ENCODE measurements at regions not wholly inside any gene's neighbourhood (a gene's known extent, or its start where the extent isn't known, plus 50 kb on each side); places are given as distances from the start of the nearest gene placed in this dataset.

GRCh38 chr4:30535255-30535654, 184.9 kb upstream of the PCDH7 start (continued):
- no peak for TF ChIP-seq EGR1 (IDR thresholded peaks at IDR 0.05; ENCODE audit: low read depth)

DNA sequence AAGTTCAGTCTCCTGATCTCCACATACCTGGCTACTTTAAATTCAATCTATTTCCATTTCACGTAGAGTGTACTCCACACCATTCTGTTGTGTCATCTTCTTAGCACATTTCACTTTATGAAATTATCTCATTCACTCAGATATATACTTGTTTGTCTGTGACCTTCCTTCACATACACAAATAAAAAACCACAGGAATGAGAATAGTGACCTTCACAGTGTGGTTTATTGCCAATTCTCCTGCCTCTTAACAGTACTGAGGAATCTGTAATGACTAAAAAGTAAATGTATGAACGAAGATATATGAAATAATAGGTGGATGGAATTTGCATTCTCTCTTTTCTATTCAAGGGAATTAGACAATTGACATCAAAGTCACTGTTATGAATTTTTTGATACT, 183.9 kb upstream of the PCDH7 start:
- CTCF ChIA-PET = no interaction called here
- H3K9ac ChIP-seq (ENCODE audit: low read length) = no peak overlapping the region
- no peak for DNase-seq (ENCODE audit: low read depth, low spot score)
- TF ChIP-seq ELF1 (IDR thresholded peaks at IDR 0.05; ENCODE audit: borderline replicate concordance, low read depth) (no peak), YY1 (IDR thresholded peaks at IDR 0.05; ENCODE audit: extremely low read depth, insufficient replicate concordance, low read depth, low read length) (no peak), SIN3A (IDR thresholded peaks at IDR 0.05; ENCODE audit: low read depth) (no peak), EGR1 (IDR thresholded peaks at IDR 0.05; ENCODE audit: low read depth) (no peak), ZNF274 (IDR thresholded peaks at IDR 0.05; ENCODE audit: low read depth, low read length) (no peak), CEBPB (IDR thresholded peaks at IDR 0.05; ENCODE audit: low read depth) (no peak), POLR2A (IDR thresholded peaks at IDR 0.05; ENCODE audit: borderline replicate concordance, extremely low read depth, insufficient read depth, insufficient read length) (no peak), RAD21 (IDR thresholded peaks at IDR 0.05; ENCODE audit: low read depth) (no peak), EZH2 (IDR thresholded peaks at IDR 0.05) (no peak), FOSL1 (IDR thresholded peaks at IDR 0.05; ENCODE audit: low read depth) (no peak), EZH2phosphoT487 (IDR thresholded peaks at IDR 0.05; ENCODE audit: borderline replicate concordance) (no peak), JUND (IDR thresholded peaks at IDR 0.05) (no peak), CBX3 (IDR thresholded peaks at IDR 0.05; ENCODE audit: low read depth) (no peak), SP1 (IDR thresholded peaks at IDR 0.05; ENCODE audit: low read depth) (no peak)
- TF ChIP-seq, protein P1, sequence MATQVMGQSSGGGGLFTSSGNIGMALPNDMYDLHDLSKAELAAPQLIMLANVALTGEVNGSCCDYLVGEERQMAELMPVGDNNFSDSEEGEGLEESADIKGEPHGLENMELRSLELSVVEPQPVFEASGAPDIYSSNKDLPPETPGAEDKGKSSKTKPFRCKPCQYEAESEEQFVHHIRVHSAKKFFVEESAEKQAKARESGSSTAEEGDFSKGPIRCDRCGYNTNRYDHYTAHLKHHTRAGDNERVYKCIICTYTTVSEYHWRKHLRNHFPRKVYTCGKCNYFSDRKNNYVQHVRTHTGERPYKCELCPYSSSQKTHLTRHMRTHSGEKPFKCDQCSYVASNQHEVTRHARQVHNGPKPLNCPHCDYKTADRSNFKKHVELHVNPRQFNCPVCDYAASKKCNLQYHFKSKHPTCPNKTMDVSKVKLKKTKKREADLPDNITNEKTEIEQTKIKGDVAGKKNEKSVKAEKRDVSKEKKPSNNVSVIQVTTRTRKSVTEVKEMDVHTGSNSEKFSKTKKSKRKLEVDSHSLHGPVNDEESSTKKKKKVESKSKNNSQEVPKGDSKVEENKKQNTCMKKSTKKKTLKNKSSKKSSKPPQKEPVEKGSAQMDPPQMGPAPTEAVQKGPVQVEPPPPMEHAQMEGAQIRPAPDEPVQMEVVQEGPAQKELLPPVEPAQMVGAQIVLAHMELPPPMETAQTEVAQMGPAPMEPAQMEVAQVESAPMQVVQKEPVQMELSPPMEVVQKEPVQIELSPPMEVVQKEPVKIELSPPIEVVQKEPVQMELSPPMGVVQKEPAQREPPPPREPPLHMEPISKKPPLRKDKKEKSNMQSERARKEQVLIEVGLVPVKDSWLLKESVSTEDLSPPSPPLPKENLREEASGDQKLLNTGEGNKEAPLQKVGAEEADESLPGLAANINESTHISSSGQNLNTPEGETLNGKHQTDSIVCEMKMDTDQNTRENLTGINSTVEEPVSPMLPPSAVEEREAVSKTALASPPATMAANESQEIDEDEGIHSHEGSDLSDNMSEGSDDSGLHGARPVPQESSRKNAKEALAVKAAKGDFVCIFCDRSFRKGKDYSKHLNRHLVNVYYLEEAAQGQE (IDR thresholded peaks at IDR 0.05; ENCODE audit: low read depth) = no peak
- TF ChIP-seq, protein P2, sequence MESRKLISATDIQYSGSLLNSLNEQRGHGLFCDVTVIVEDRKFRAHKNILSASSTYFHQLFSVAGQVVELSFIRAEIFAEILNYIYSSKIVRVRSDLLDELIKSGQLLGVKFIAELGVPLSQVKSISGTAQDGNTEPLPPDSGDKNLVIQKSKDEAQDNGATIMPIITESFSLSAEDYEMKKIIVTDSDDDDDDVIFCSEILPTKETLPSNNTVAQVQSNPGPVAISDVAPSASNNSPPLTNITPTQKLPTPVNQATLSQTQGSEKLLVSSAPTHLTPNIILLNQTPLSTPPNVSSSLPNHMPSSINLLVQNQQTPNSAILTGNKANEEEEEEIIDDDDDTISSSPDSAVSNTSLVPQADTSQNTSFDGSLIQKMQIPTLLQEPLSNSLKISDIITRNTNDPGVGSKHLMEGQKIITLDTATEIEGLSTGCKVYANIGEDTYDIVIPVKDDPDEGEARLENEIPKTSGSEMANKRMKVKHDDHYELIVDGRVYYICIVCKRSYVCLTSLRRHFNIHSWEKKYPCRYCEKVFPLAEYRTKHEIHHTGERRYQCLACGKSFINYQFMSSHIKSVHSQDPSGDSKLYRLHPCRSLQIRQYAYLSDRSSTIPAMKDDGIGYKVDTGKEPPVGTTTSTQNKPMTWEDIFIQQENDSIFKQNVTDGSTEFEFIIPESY (IDR thresholded peaks at IDR 0.05; ENCODE audit: extremely low read depth, insufficient replicate concordance, low read length) = no peak
- TF ChIP-seq, protein P3, sequence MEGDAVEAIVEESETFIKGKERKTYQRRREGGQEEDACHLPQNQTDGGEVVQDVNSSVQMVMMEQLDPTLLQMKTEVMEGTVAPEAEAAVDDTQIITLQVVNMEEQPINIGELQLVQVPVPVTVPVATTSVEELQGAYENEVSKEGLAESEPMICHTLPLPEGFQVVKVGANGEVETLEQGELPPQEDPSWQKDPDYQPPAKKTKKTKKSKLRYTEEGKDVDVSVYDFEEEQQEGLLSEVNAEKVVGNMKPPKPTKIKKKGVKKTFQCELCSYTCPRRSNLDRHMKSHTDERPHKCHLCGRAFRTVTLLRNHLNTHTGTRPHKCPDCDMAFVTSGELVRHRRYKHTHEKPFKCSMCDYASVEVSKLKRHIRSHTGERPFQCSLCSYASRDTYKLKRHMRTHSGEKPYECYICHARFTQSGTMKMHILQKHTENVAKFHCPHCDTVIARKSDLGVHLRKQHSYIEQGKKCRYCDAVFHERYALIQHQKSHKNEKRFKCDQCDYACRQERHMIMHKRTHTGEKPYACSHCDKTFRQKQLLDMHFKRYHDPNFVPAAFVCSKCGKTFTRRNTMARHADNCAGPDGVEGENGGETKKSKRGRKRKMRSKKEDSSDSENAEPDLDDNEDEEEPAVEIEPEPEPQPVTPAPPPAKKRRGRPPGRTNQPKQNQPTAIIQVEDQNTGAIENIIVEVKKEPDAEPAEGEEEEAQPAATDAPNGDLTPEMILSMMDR (IDR thresholded peaks at IDR 0.05 in 2 of 3, conservative IDR thresholded peaks at IDR 0.05 in 1 of 3; ENCODE audit: borderline replicate concordance in 1 of 3, insufficient read depth in 1 of 3, low read depth in 2 of 3, low read length in 2 of 3) = no peak
- H3K4me3 ChIP-seq (replicated peaks in 1 of 2; ENCODE audit: low read depth in 1 of 2, low read length in 2 of 2) = no peak overlapping the region
- H3K9me2 ChIP-seq (ENCODE audit: insufficient read depth) = no peaks in the 10 kb centered on the region
- no peaks in the 10 kb centered on the region for H3K9me3 ChIP-seq (ENCODE audit: control insufficient read depth in 1 of 2, insufficient read depth in 1 of 2, low read depth in 1 of 2, low read length in 2 of 2)
- no peaks in the 10 kb centered on the region for H3K27me3 ChIP-seq (ENCODE audit: insufficient read depth, low read length)
- POLR2A ChIA-PET = no interaction called here
- no peak for ATAC-seq
- peak overlapping the region; percentile 70 for H2AFZ ChIP-seq (ENCODE audit: low read depth, low read length, poor library complexity, severe bottlenecking)
- RAD21 ChIA-PET (ENCODE audit: low non-redundant PET in 1 of 2, low total read pairs in 2 of 2, uncharacterized antibody in 2 of 2, unreplicated experiment in 2 of 2) = no interaction called here
- peak overlapping the region; percentile 16; the same call in 1 of the 2 replicates for H3K4me2 ChIP-seq (ENCODE audit: low read length)
- H4K20me1 ChIP-seq (ENCODE audit: insufficient read depth) = no peaks in the 10 kb centered on the region
- intact Hi-C loops (cut with micrococcal nuclease) = no loop called here
- no TSS peak for BruUV-seq (replicated peaks)
- no peak overlapping the region for H3K27ac ChIP-seq (ENCODE audit: low read depth, low read length)
- H3K36me3 ChIP-seq (ENCODE audit: control insufficient read depth in 1 of 2, insufficient read depth in 2 of 2, low read length in 2 of 2) = no peaks in the 10 kb centered on the region
- peaks cover 37 to 40% of the 10 kb centered on the region in 2 experiments for H3K4me1 ChIP-seq (ENCODE audit: control insufficient read depth in 1 of 2, insufficient read depth in 2 of 2, low read length in 2 of 2)
- no peaks in the 10 kb centered on the region for H3K79me2 ChIP-seq (ENCODE audit: insufficient read depth, low read length)

Data from HCT116 (cell line).